GM10266 (cell line): ENCODE measurements at regions not wholly inside any gene's neighbourhood (a gene's known extent, or its start where the extent isn't known, plus 50 kb on each side); places are given as distances from the start of the nearest gene placed in this dataset.
"Not testable (repeated sequence)": the region's sequence is repeated elsewhere in the genome, so short reads cannot be mapped to it uniquely, and the experiment has no call there.

Source experiments
- DNase-seq: peaks from one replicate; pipeline ENCODE4 v3.0.0; 2012; ENCODE audit errors: extremely low spot score
- CTCF ChIP-seq: IDR thresholded peaks from 2 replicates; pipeline ENCODE4 v1.5.1; 2012; ENCODE audit warnings: mild to moderate bottlenecking, low read depth; ENCODE audit not compliant: control insufficient read depth, insufficient read depth; ENCODE audit errors: missing control alignments

GRCh38 chr5:167426501-167426900, 864.9 kb upstream of the WWC1 start:
- DNase-seq = no peak
- no peak for TF ChIP-seq CTCF

GRCh38 chr5:167427641-167428040, 863.8 kb upstream of the WWC1 start:
- DNase-seq = not testable (repeated sequence)

GRCh38 chr5:167440846-167441245, 850.6 kb upstream of the WWC1 start:
- no peak for DNase-seq
- no peak for TF ChIP-seq CTCF

GRCh38 chr5:167442922-167443321, 848.5 kb upstream of the WWC1 start:
- DNase-seq = no peak
- TF ChIP-seq CTCF = no peak

- TF ChIP-seq CTCF = no peak
- DNase-seq = no peak
Measured at GRCh38 chr5:167447466-167448375, 843.7 kb upstream of the WWC1 start.

DNA sequence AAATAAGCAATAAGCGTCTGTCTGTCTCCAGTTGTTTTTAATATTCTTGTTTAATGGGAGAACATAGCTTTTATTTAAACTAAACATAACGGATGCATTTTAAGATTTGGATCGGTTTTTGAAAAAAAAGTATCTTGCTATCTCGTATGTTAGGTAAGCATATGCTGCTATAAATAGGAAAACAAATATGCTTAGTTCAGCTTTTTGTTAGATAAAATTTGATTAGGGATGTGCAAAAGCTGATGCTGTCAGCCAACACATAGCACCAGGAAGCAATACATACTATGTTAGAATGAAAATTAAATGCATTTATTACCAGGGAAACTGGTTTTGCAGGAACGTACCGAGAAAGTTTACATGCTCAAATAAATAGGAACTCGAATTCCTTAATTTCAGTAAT, 843.1 kb upstream of the WWC1 start:
- TF ChIP-seq CTCF = no peak
- no peak for DNase-seq

GRCh38 chr5:167451076-167451475, 840.4 kb upstream of the WWC1 start:
- DNase-seq = no peak
- TF ChIP-seq CTCF = no peak
